ENCODE measurements at regions not wholly inside any gene's neighbourhood (a gene's known extent, or its start where the extent isn't known, plus 50 kb on each side); places are given as distances from the start of the nearest gene placed in this dataset.

DNA sequence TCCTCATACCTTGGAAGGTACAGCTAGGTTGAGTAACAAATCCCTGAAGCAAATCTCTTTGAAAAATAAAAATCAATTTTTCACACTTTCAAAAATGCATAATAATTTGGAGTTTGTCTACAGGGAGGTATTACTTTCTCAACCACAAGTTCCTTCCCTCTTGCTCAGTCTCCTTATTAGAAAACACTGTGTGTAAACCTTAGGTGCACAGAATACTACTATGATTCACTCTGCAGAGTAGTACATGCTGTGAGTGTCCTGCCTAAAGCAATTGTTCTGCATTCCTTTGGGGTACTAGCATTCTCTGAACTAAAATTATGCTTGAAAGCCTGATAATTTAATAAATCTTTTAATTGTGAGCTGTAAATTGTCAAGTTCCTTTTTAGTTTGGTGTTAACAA lies 115.9 kb upstream of the EPHA3 start:
- TF ChIP-seq, protein P1, sequence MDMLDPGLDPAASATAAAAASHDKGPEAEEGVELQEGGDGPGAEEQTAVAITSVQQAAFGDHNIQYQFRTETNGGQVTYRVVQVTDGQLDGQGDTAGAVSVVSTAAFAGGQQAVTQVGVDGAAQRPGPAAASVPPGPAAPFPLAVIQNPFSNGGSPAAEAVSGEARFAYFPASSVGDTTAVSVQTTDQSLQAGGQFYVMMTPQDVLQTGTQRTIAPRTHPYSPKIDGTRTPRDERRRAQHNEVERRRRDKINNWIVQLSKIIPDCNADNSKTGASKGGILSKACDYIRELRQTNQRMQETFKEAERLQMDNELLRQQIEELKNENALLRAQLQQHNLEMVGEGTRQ (CRISPR knock-in tag; IDR thresholded peaks at IDR 0.05), result no peak
- no peak for TF ChIP-seq NR3C1 (CRISPR knock-in tag; conservative IDR thresholded peaks at IDR 0.05; ENCODE audit: low read depth)
- TF ChIP-seq, protein P2, sequence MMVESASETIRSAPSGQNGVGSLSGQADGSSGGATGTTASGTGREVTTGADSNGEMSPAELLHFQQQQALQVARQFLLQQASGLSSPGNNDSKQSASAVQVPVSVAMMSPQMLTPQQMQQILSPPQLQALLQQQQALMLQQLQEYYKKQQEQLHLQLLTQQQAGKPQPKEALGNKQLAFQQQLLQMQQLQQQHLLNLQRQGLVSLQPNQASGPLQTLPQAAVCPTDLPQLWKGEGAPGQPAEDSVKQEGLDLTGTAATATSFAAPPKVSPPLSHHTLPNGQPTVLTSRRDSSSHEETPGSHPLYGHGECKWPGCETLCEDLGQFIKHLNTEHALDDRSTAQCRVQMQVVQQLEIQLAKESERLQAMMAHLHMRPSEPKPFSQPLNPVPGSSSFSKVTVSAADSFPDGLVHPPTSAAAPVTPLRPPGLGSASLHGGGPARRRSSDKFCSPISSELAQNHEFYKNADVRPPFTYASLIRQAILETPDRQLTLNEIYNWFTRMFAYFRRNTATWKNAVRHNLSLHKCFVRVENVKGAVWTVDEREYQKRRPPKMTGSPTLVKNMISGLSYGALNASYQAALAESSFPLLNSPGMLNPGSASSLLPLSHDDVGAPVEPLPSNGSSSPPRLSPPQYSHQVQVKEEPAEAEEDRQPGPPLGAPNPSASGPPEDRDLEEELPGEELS (CRISPR knock-in tag; IDR thresholded peaks at IDR 0.05), result no peak
- TF ChIP-seq, protein P3, sequence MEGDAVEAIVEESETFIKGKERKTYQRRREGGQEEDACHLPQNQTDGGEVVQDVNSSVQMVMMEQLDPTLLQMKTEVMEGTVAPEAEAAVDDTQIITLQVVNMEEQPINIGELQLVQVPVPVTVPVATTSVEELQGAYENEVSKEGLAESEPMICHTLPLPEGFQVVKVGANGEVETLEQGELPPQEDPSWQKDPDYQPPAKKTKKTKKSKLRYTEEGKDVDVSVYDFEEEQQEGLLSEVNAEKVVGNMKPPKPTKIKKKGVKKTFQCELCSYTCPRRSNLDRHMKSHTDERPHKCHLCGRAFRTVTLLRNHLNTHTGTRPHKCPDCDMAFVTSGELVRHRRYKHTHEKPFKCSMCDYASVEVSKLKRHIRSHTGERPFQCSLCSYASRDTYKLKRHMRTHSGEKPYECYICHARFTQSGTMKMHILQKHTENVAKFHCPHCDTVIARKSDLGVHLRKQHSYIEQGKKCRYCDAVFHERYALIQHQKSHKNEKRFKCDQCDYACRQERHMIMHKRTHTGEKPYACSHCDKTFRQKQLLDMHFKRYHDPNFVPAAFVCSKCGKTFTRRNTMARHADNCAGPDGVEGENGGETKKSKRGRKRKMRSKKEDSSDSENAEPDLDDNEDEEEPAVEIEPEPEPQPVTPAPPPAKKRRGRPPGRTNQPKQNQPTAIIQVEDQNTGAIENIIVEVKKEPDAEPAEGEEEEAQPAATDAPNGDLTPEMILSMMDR (IDR thresholded peaks at IDR 0.05), result no peak
- TF ChIP-seq SP1 (CRISPR knock-in tag; conservative IDR thresholded peaks at IDR 0.05), result no peak
- no peak for TF ChIP-seq ATF3 (CRISPR knock-in tag; conservative IDR thresholded peaks at IDR 0.05)
- no peak for TF ChIP-seq ATF6 (CRISPR knock-in tag; IDR thresholded peaks at IDR 0.05)
- no peak for TF ChIP-seq NR1H2 (CRISPR knock-in tag; IDR thresholded peaks at IDR 0.05)
- TF ChIP-seq MAX (CRISPR knock-in tag; IDR thresholded peaks at IDR 0.05), result no peak
- no peak for TF ChIP-seq TP53 (CRISPR knock-in tag; IDR thresholded peaks at IDR 0.05)
- TF ChIP-seq, protein P4, sequence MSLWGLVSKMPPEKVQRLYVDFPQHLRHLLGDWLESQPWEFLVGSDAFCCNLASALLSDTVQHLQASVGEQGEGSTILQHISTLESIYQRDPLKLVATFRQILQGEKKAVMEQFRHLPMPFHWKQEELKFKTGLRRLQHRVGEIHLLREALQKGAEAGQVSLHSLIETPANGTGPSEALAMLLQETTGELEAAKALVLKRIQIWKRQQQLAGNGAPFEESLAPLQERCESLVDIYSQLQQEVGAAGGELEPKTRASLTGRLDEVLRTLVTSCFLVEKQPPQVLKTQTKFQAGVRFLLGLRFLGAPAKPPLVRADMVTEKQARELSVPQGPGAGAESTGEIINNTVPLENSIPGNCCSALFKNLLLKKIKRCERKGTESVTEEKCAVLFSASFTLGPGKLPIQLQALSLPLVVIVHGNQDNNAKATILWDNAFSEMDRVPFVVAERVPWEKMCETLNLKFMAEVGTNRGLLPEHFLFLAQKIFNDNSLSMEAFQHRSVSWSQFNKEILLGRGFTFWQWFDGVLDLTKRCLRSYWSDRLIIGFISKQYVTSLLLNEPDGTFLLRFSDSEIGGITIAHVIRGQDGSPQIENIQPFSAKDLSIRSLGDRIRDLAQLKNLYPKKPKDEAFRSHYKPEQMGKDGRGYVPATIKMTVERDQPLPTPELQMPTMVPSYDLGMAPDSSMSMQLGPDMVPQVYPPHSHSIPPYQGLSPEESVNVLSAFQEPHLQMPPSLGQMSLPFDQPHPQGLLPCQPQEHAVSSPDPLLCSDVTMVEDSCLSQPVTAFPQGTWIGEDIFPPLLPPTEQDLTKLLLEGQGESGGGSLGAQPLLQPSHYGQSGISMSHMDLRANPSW (CRISPR knock-in tag; conservative IDR thresholded peaks at IDR 0.05; ENCODE audit: low read depth), result no peak
- TF ChIP-seq ZBTB21 (CRISPR knock-in tag; IDR thresholded peaks at IDR 0.05; ENCODE audit: borderline replicate concordance), result no peak
- TF ChIP-seq E2F5 (CRISPR knock-in tag; IDR thresholded peaks at IDR 0.05), result no peak

All from WTC11 (cell line).